HCT116 (cell line): ENCODE measurements at regions not wholly inside any gene's neighbourhood (a gene's known extent, or its start where the extent isn't known, plus 50 kb on each side); places are given as distances from the start of the nearest gene placed in this dataset.

ENCODE experiments used
- ATAC-seq: fragments of 200-7000 bp; cut with Tn5 transposase; 2 replicates; pipeline ENCODE4 v1.9.1; 2020; ENCODE audit warnings: mild to moderate bottlenecking, moderate library complexity
- BruUV-seq: library from RNA; stranded (reverse); fragments of 400-500 nt; replicated peaks from 2 replicates; lab custom pipeline; 2021; lab: Mats Ljungman, UMichigan
- CTCF ChIA-PET: fragments of 300-600 bp; sonication (Branson Sonifier 250); formaldehyde crosslinking; loops from one replicate; lab custom pipeline; 2021; ENCODE audit warnings: antibody characterized with exemption; lab: Charles Lee
- POLR2A ChIA-PET: fragments of 300-600, 350-600 bp; sonication (Branson Sonifier 250); formaldehyde crosslinking; loops from one replicate; lab custom pipeline; 2021; ENCODE audit warnings: antibody characterized with exemption; lab: Charles Lee
- RAD21 ChIA-PET, 2 experiments: fragments of 300-600 bp; sonication (Branson Sonifier 250); formaldehyde crosslinking; loops; one replicate each; lab custom pipeline; 2023; ENCODE audit warnings: low total read pairs in 2 of 2; ENCODE audit not compliant: uncharacterized antibody in 2 of 2, unreplicated experiment in 2 of 2, low non-redundant PET in 1 of 2; lab: Charles Lee
- DNase-seq: peaks from one replicate; pipeline ENCODE4 v3.0.0-alpha.2; 2010; ENCODE audit warnings: low read depth, low spot score
- H2AFZ ChIP-seq: fragments of 200-600 bp; shearing (Covaris generic), sonication (generic); 2 replicates; pipeline ENCODE4 v1.6.1; 2017; ENCODE audit warnings: low read depth, mixed run types, mixed read lengths, antibody characterized with exemption, low read length; ENCODE audit not compliant: poor library complexity, severe bottlenecking
- H3K27ac ChIP-seq: 2 replicates; pipeline ENCODE4 v1.5.1; 2012; ENCODE audit warnings: low read depth, low read length
- H3K27me3 ChIP-seq: fragments of 200-600 bp; sonication (generic); 2 replicates; pipeline ENCODE4 v1.6.1; 2016; ENCODE audit warnings: mixed run types, low read length, mixed read lengths; ENCODE audit not compliant: insufficient read depth
- H3K36me3 ChIP-seq, 2 experiments: fragments of 200-500 bp in 1 of 2; fragments of 200-600 bp in 1 of 2; sonication (Bioruptor generic) in 1 of 2; sonication (generic) in 1 of 2; 2 replicates each; pipeline versions ENCODE4 v1.5.1 to v1.6.1; 2014 to 2016; ENCODE audit warnings: low read length in 2 of 2, inconsistent platforms in 1 of 2, mixed read lengths in 1 of 2, mixed run types in 1 of 2; ENCODE audit not compliant: insufficient read depth in 2 of 2, control insufficient read depth in 1 of 2
- H3K4me1 ChIP-seq, 2 experiments: fragments of 200-600 bp in 1 of 2; sonication (generic) in 1 of 2; 2 replicates each; pipeline versions ENCODE4 v1.5.1 to v1.6.1; 2012 to 2017; ENCODE audit warnings: low read length in 2 of 2, inconsistent platforms in 1 of 2, mild to moderate bottlenecking in 1 of 2, mixed read lengths in 1 of 2, mixed run types in 1 of 2, moderate library complexity in 1 of 2; ENCODE audit not compliant: insufficient read depth in 2 of 2, control insufficient read depth in 1 of 2
- H3K4me2 ChIP-seq: fragments of 200-600 bp; sonication (generic); 2 replicates; pipeline ENCODE4 v1.6.1; 2017; ENCODE audit warnings: mixed run types, low read length, mixed read lengths
- H3K4me3 ChIP-seq, 2 experiments: fragments of 200-600 bp in 1 of 2; sonication (generic) in 1 of 2; replicated peaks in 1 of 2; 2 replicates each; pipeline ENCODE4 v1.5.1; 2011 to 2016; ENCODE audit warnings: low read length in 2 of 2, control low read depth in 1 of 2, low read depth in 1 of 2, mild to moderate bottlenecking in 1 of 2, mixed read lengths in 1 of 2, mixed run types in 1 of 2
- H3K79me2 ChIP-seq: fragments of 200-600 bp; sonication (generic); 2 replicates; pipeline ENCODE4 v1.6.1; 2017; ENCODE audit warnings: mild to moderate bottlenecking, mixed run types, low read length, moderate library complexity, mixed read lengths; ENCODE audit not compliant: insufficient read depth
- H3K9ac ChIP-seq: fragments of 200-600 bp; sonication (generic); 2 replicates; pipeline ENCODE4 v1.6.1; 2016; ENCODE audit warnings: low read length, mixed read lengths
- H3K9me2 ChIP-seq: fragments of 200-600 bp; sonication (generic), shearing (Covaris generic); 2 replicates; pipeline ENCODE4 v1.6.1; 2017; ENCODE audit warnings: mixed run types, mild to moderate bottlenecking, moderate library complexity; ENCODE audit not compliant: insufficient read depth
- H3K9me3 ChIP-seq, 2 experiments: fragments of 200-500 bp in 1 of 2; fragments of 200-600 bp in 1 of 2; sonication (Bioruptor generic) in 1 of 2; sonication (generic) in 1 of 2; 2 replicates each; pipeline ENCODE4 v1.6.1; 2014 to 2017; ENCODE audit warnings: low read length in 2 of 2, mixed read lengths in 2 of 2, inconsistent platforms in 1 of 2, low read depth in 1 of 2, mild to moderate bottlenecking in 1 of 2, mixed run types in 1 of 2, moderate library complexity in 1 of 2; ENCODE audit not compliant: control insufficient read depth in 1 of 2, insufficient read depth in 1 of 2
- H4K20me1 ChIP-seq: fragments of 200-600 bp; sonication (generic), shearing (Covaris generic); 2 replicates; pipeline ENCODE4 v1.6.1; 2017; ENCODE audit warnings: mixed run types, mild to moderate bottlenecking, moderate library complexity; ENCODE audit not compliant: insufficient read depth
- CEBPB ChIP-seq: IDR thresholded peaks from 2 replicates; pipeline ENCODE4 v1.6.1; 2012; ENCODE audit warnings: low read depth
- EGR1 ChIP-seq: IDR thresholded peaks from 2 replicates; pipeline ENCODE4 v1.6.1; 2012; ENCODE audit warnings: low read depth
- ELF1 ChIP-seq: IDR thresholded peaks from 2 replicates; pipeline ENCODE4 v1.6.1; 2012; ENCODE audit warnings: low read depth, borderline replicate concordance
- EZH2 ChIP-seq: fragments of 200-600 bp; sonication (generic); IDR thresholded peaks from 2 replicates; pipeline ENCODE4 v1.6.1; 2017; ENCODE audit warnings: antibody characterized with exemption, mixed run types
- EZH2phosphoT487 ChIP-seq: fragments of 200-600 bp; IDR thresholded peaks from 2 replicates; pipeline ENCODE4 v1.6.1; 2018; ENCODE audit warnings: antibody characterized with exemption, borderline replicate concordance
- FOSL1 ChIP-seq: IDR thresholded peaks from 2 replicates; pipeline ENCODE4 v1.6.1; 2012; ENCODE audit warnings: low read depth
- JUND ChIP-seq: IDR thresholded peaks from 2 replicates; pipeline ENCODE4 v1.6.1; 2012
- POLR2A ChIP-seq: IDR thresholded peaks from 2 replicates; pipeline ENCODE4 v1.7.0; 2011; ENCODE audit warnings: borderline replicate concordance; ENCODE audit not compliant: insufficient read depth, insufficient read length; ENCODE audit errors: extremely low read depth
- RAD21 ChIP-seq: IDR thresholded peaks from 2 replicates; pipeline ENCODE4 v1.6.1; 2012; ENCODE audit warnings: low read depth, mild to moderate bottlenecking
- SP1 ChIP-seq: IDR thresholded peaks from 2 replicates; pipeline ENCODE4 v1.6.1; 2012; ENCODE audit warnings: low read depth
- TCF7L2 ChIP-seq: IDR thresholded peaks from 2 replicates; pipeline ENCODE4 v1.7.0; 2011; ENCODE audit warnings: borderline replicate concordance, inconsistent platforms; ENCODE audit not compliant: insufficient read depth, insufficient read length; ENCODE audit errors: extremely low read depth
- ZFX ChIP-seq: fragments of 450-650 bp; IDR thresholded peaks from 2 replicates; pipeline ENCODE4 v1.6.1; 2017
- ZNF274 ChIP-seq: fragments of 200-500 bp; sonication (Bioruptor generic); IDR thresholded peaks from 2 replicates; pipeline ENCODE4 v1.6.1; 2014; ENCODE audit warnings: mild to moderate bottlenecking, low read depth, low read length, inconsistent platforms
- intact Hi-C: fragments of 100-400 bp; cut with micrococcal nuclease; formaldehyde crosslinking; loops from 2 replicates; pipeline ENCODE4 v1.10.0; 2022
- TF ChIP-seq, protein P1 (sequence below): IDR thresholded peaks from 2 replicates; pipeline ENCODE4 v1.6.1; 2012
- TF ChIP-seq, protein P2 (sequence below): IDR thresholded peaks from 2 replicates; pipeline ENCODE4 v1.6.1; 2012
- TF ChIP-seq, protein P3 (sequence below), 3 experiments: fragments of 200-600 bp in 1 of 3; sonication (generic) in 1 of 3; IDR thresholded peaks in 2 of 3; conservative IDR thresholded peaks in 1 of 3; 2 replicates each; pipeline ENCODE4 v1.5.1; 2012 to 2017; ENCODE audit warnings: low read depth in 2 of 3, low read length in 2 of 3, antibody characterized with exemption in 1 of 3, borderline replicate concordance in 1 of 3, control low read depth in 1 of 3, mild to moderate bottlenecking in 1 of 3, mixed read lengths in 1 of 3, mixed run types in 1 of 3, moderate library complexity in 1 of 3; ENCODE audit not compliant: insufficient read depth in 1 of 3

DNA sequence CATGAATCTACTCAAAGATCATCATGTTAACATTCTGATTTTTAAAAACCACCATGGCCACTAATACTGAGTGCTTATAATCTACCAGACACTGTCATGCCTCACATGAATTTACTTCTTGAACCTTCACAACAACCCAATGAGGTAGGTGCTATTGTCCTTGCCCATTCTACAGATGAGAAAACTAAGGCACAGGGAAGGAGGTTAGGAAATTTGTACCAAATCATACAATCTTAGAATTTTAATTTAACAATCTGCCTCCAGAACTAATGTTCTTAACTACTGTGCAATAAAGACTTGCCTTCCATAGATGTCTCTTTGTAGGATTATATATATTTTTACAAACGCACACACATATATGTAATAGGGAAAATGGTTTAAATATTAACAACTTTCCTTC, 269.5 kb downstream of the ALDH8A1 start:
- no peaks in the 10 kb centered on the region for H3K27me3 ChIP-seq
- no peak overlapping the region for H2AFZ ChIP-seq
- ChIA-PET POLR2A (no interaction called here), CTCF (no interaction called here), RAD21 (no interaction called here)
- H3K4me1 ChIP-seq: no peaks in the 10 kb centered on the region
- no peaks in the 10 kb centered on the region for H3K36me3 ChIP-seq
- no TSS peak for BruUV-seq
- H3K9me2 ChIP-seq: no peaks in the 10 kb centered on the region
- H3K9ac ChIP-seq: no peak overlapping the region
- H4K20me1 ChIP-seq: no peaks in the 10 kb centered on the region
- TF ChIP-seq EGR1 (no peak), SP1 (no peak), EZH2 (no peak), POLR2A (no peak), FOSL1 (no peak), EZH2phosphoT487 (no peak), ZNF274 (no peak), ELF1 (no peak), RAD21 (no peak), TCF7L2 (no peak), JUND (no peak), ZFX (no peak), CEBPB (no peak)
- TF ChIP-seq, protein P1, sequence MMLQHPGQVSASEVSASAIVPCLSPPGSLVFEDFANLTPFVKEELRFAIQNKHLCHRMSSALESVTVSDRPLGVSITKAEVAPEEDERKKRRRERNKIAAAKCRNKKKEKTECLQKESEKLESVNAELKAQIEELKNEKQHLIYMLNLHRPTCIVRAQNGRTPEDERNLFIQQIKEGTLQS: no peak
- TF ChIP-seq, protein P2, sequence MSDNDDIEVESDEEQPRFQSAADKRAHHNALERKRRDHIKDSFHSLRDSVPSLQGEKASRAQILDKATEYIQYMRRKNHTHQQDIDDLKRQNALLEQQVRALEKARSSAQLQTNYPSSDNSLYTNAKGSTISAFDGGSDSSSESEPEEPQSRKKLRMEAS: no peak
- TF ChIP-seq, protein P3, sequence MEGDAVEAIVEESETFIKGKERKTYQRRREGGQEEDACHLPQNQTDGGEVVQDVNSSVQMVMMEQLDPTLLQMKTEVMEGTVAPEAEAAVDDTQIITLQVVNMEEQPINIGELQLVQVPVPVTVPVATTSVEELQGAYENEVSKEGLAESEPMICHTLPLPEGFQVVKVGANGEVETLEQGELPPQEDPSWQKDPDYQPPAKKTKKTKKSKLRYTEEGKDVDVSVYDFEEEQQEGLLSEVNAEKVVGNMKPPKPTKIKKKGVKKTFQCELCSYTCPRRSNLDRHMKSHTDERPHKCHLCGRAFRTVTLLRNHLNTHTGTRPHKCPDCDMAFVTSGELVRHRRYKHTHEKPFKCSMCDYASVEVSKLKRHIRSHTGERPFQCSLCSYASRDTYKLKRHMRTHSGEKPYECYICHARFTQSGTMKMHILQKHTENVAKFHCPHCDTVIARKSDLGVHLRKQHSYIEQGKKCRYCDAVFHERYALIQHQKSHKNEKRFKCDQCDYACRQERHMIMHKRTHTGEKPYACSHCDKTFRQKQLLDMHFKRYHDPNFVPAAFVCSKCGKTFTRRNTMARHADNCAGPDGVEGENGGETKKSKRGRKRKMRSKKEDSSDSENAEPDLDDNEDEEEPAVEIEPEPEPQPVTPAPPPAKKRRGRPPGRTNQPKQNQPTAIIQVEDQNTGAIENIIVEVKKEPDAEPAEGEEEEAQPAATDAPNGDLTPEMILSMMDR (IDR thresholded peaks at IDR 0.05 in 2 of 3, conservative IDR thresholded peaks at IDR 0.05 in 1 of 3; ENCODE audit: borderline replicate concordance in 1 of 3, insufficient read depth in 1 of 3, low read depth in 2 of 3, low read length in 2 of 3): no peak
- H3K27ac ChIP-seq: no peak overlapping the region
- H3K4me2 ChIP-seq: no peak overlapping the region
- H3K9me3 ChIP-seq: no peaks in the 10 kb centered on the region
- DNase-seq (no peak), ATAC-seq (no peak)
- H3K79me2 ChIP-seq: no peaks in the 10 kb centered on the region
- intact Hi-C loops: no loop called here
- H3K4me3 ChIP-seq: no peak overlapping the region
